Astrocyte of the cerebellum (primary cell): ENCODE measurements at regions not wholly inside any gene's neighbourhood (a gene's known extent, or its start where the extent isn't known, plus 50 kb on each side); places are given as distances from the start of the nearest gene placed in this dataset.

Experiments
- DNase-seq: peaks from one replicate; pipeline ENCODE4 v3.0.0-alpha.2; 2011; ENCODE audit warnings: low read depth
- H3K4me3 ChIP-seq: 2 replicates; pipeline ENCODE4 v1.5.1; 2011; ENCODE audit warnings: mild to moderate bottlenecking, low read depth, low read length, moderate library complexity
- in situ Hi-C: cut with HindIII; loops from 2 replicates; pipeline ENCODE4 v1.10.0; 2017; ENCODE audit warnings: low sequenced_read_pairs
- TF ChIP-seq, protein P1 (sequence below): IDR thresholded peaks from 2 replicates; pipeline ENCODE4 v1.5.1; 2012; ENCODE audit warnings: low read length, low read depth, moderate library complexity, mild to moderate bottlenecking; ENCODE audit errors: missing control alignments

DNA sequence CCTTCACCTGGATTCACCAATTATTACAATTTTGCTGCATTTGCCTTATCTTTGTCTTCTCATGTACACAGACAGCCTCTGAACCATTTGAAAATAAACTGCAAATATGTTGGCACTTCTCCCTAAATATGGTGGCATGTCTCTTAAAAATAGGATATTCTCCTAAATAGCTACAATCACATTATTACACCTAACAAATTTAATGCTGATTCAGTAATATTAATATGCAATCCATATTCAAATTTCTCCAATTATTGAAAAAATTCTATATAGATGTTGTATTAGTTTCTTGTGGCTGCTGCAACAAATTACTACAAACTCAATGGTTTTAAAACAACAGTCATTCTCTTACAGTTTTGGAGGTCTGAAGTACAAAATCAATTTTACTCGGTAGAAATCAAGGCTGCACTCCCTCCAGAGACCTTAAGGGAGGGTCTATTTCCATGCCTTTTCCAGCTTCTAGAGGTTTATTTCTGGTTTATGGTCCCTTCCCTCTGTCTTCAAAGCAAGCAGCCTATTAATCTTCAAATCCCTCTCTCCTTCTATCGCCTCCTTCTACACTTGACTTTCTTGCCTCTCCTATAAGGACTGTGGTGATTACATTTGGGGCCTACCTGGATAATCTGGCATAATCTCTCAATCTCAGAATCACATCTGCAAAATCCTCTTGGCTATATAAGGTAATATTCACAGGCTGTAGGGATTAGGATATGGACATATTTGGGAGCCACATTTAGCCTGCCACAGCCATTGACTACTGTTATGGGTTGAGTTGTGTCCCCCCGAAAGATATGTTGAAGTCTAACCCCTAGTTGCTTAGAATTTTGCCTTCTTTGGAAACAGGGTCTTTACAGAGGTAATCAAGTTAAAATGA is 52.5 kb upstream of the BOLA1 start:
- no peak overlapping the region for H3K4me3 ChIP-seq
- DNase-seq, result no peak
- in situ Hi-C loops, result no loop called here
- TF ChIP-seq, protein P1, sequence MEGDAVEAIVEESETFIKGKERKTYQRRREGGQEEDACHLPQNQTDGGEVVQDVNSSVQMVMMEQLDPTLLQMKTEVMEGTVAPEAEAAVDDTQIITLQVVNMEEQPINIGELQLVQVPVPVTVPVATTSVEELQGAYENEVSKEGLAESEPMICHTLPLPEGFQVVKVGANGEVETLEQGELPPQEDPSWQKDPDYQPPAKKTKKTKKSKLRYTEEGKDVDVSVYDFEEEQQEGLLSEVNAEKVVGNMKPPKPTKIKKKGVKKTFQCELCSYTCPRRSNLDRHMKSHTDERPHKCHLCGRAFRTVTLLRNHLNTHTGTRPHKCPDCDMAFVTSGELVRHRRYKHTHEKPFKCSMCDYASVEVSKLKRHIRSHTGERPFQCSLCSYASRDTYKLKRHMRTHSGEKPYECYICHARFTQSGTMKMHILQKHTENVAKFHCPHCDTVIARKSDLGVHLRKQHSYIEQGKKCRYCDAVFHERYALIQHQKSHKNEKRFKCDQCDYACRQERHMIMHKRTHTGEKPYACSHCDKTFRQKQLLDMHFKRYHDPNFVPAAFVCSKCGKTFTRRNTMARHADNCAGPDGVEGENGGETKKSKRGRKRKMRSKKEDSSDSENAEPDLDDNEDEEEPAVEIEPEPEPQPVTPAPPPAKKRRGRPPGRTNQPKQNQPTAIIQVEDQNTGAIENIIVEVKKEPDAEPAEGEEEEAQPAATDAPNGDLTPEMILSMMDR, result no peak

DNA sequence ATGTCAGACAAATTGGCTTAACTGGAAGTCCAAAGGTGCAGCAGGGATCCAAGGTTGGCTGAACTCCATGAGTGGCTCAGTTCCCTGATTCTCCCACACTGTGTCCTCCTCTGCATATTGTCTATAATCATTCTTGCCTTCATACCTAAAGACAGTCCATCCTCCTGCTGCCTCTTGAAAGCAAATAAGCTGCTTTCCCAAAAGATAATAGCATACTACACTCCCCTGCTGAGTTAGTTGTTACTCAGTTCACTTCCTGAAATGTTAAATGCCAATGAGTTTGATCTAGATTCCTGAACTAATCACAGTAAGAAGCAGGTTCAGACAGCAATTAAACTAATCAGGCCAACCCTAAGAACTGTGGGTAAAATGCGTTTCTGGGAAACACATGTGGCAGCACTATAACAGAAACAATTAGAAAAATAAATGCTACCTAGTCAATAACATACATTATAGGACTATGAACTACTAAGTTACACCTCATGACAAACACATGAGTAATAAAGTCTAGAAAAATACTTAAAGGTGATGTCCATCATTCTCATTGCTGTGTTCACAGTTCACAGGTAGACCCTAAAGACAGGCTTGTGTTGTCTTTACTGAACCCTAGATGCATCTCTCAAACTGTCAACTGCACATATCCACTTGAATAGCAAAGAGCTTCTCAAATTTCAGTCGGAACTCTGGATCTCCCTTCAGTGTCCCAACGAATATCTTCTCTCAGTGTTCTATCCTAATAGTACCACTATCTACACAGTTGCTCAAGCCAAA is 50.8 kb upstream of the BOLA1 start:
- in situ Hi-C loops, result no loop called here
- DNase-seq, result no peak
- TF ChIP-seq, protein P1, result no peak
- peak overlapping the region; percentile 57 for H3K4me3 ChIP-seq

DNA sequence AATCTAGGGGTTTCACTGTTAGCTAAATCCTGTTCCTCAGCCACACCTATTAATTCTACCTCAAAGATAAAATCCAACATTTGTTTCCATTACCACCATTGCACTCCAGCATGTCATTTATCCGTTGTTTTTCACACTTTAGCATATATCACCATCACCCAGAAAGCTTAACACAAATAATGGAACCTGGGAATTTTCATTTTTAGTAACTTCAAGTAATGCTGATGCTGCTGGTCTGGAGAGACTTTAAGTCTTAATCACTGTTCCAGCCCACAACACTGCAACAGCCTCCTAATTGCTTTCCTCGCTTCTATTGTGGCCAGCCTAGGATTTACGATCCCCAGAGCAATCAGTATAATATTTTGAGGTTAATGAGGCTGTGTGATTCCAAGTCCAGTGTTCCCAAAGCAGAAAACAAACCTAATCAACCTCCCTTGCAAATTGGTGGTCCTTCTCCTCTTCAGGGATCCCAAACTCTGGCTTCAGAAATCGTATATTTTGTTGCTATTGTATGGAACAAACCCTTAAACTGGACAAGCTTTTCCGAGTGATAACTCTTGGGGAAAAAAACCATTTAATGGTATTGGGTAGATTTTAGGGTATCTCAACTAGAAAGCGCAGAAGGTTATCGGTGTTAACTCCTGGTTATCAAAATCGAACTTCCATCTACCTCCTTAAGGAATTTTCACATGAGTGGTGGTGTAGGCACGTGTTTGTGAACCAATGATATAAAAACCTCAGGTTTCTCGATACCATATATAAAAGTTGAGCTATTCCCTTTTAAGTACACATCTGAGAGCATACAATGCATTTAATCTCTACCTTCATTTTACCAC is 50.0 kb upstream of the BOLA1 start:
- H3K4me3 ChIP-seq, result peak overlapping the region; percentile 57
- in situ Hi-C loops, result no loop called here
- TF ChIP-seq, protein P1, result no peak
- no peak for DNase-seq
